ENCODE measurements at regions not wholly inside any gene's neighbourhood (a gene's known extent, or its start where the extent isn't known, plus 50 kb on each side); places are given as distances from the start of the nearest gene placed in this dataset.
"Not testable (repeated sequence)": the region's sequence is repeated elsewhere in the genome, so short reads cannot be mapped to it uniquely, and the experiment has no call there.

DNA sequence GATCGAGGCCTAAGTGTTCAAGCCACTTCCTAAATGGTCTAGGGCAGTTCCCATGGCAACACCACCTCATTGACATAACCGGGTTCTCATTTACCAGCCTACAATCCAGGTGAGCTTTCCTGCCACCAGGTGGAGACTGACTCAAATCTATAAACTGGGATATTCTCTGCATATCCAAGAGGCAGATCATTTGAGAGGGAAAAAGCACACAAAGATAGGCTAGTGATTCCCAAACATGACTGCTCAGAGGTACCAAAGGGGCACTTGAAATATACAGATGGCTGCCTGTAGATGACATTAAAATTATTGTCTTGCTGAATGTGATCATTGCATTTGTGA lies 141.3 kb upstream of the PROK2 start:
- FAIRE-seq (no peak), DNase-seq (ENCODE audit: low read depth, low spot score) (no peak)
- H3K9me3 ChIP-seq (replicated peaks; ENCODE audit: control insufficient read depth, insufficient read depth, low read length) = no peaks in the 10 kb centered on the region
- intact Hi-C loops (cut with micrococcal nuclease) = no loop called here
- no peaks in the 10 kb centered on the region for H3K9me1 ChIP-seq (replicated peaks; ENCODE audit: control insufficient read depth, extremely low read depth, insufficient read depth, low read length)
- H3K9ac ChIP-seq (replicated peaks; ENCODE audit: extremely low read depth, insufficient read depth, low read length) = no peak overlapping the region
- no peaks in the 10 kb centered on the region for H4K20me1 ChIP-seq (replicated peaks; ENCODE audit: control insufficient read depth, extremely low read depth, insufficient read depth, low read length)
- H3K4me1 ChIP-seq (ENCODE audit: control insufficient read depth, extremely low read depth, insufficient read depth, low read length) = no peaks in the 10 kb centered on the region
- H3K79me2 ChIP-seq (ENCODE audit: control insufficient read depth, insufficient read depth, low read length) = no peaks in the 10 kb centered on the region
- H3K27ac ChIP-seq (ENCODE audit: insufficient read depth, low read depth, low read length) = no peak overlapping the region
- dilution Hi-C loops (cut with MboI; ENCODE audit: extremely low pct_ligation_motif_present, low sequenced_read_pairs) = no loop called here
- H3K4me3 ChIP-seq (replicated peaks in 1 of 3; ENCODE audit: insufficient read depth in 1 of 3, low read depth in 1 of 3, low read length in 3 of 3) = no peak overlapping the region
- H2AFZ ChIP-seq (ENCODE audit: low read depth, low read length) = no peak overlapping the region
- BruUV-seq (replicated peaks) = no TSS peak
- H3K4me2 ChIP-seq (ENCODE audit: insufficient read depth, low read length) = no peak overlapping the region
- TF ChIP-seq EZH2 (IDR thresholded peaks at IDR 0.05; ENCODE audit: borderline replicate concordance, low read depth, low read length, severe bottlenecking) (no peak), POLR2A (IDR thresholded peaks at IDR 0.05; ENCODE audit: low read depth, low read length) (no peak), POLR2AphosphoS5 (IDR thresholded peaks at IDR 0.05; ENCODE audit: insufficient read depth, low read depth, low read length) (no peak), JUN (IDR thresholded peaks at IDR 0.05; ENCODE audit: borderline replicate concordance, insufficient read depth, insufficient read length, low read depth) (no peak), FOS (IDR thresholded peaks at IDR 0.05; ENCODE audit: borderline replicate concordance, insufficient read depth, low read length) (no peak), MYC (IDR thresholded peaks at IDR 0.05; ENCODE audit: low read depth, low read length) (no peak), GATA2 (IDR thresholded peaks at IDR 0.05; ENCODE audit: insufficient read depth, insufficient read length, low read depth, low read length) (no peak)
- TF ChIP-seq, protein P1, sequence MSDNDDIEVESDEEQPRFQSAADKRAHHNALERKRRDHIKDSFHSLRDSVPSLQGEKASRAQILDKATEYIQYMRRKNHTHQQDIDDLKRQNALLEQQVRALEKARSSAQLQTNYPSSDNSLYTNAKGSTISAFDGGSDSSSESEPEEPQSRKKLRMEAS (IDR thresholded peaks at IDR 0.05; ENCODE audit: insufficient read depth, insufficient read length) = no peak
- TF ChIP-seq, protein P2, sequence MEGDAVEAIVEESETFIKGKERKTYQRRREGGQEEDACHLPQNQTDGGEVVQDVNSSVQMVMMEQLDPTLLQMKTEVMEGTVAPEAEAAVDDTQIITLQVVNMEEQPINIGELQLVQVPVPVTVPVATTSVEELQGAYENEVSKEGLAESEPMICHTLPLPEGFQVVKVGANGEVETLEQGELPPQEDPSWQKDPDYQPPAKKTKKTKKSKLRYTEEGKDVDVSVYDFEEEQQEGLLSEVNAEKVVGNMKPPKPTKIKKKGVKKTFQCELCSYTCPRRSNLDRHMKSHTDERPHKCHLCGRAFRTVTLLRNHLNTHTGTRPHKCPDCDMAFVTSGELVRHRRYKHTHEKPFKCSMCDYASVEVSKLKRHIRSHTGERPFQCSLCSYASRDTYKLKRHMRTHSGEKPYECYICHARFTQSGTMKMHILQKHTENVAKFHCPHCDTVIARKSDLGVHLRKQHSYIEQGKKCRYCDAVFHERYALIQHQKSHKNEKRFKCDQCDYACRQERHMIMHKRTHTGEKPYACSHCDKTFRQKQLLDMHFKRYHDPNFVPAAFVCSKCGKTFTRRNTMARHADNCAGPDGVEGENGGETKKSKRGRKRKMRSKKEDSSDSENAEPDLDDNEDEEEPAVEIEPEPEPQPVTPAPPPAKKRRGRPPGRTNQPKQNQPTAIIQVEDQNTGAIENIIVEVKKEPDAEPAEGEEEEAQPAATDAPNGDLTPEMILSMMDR (IDR thresholded peaks at IDR 0.05; ENCODE audit: extremely low read depth in 1 of 2, insufficient read depth in 1 of 2, low read depth in 1 of 2, low read length in 2 of 2) = no peak
- ChIA-PET POLR2A (no interaction called here), CTCF (interaction anchor here (1.0 kb wide), 1 partner anchor 896 kb away, joined by 3 read pairs; no protein-coding TSS in a partner anchor)
- no peaks in the 10 kb centered on the region for H3K27me3 ChIP-seq (ENCODE audit: control insufficient read depth in 2 of 2, insufficient read depth in 2 of 2, low read length in 2 of 2)
- no peaks in the 10 kb centered on the region for H3K36me3 ChIP-seq (ENCODE audit: control insufficient read depth in 2 of 2, extremely low read depth in 1 of 2, insufficient read depth in 2 of 2, low read length in 2 of 2)

DNA sequence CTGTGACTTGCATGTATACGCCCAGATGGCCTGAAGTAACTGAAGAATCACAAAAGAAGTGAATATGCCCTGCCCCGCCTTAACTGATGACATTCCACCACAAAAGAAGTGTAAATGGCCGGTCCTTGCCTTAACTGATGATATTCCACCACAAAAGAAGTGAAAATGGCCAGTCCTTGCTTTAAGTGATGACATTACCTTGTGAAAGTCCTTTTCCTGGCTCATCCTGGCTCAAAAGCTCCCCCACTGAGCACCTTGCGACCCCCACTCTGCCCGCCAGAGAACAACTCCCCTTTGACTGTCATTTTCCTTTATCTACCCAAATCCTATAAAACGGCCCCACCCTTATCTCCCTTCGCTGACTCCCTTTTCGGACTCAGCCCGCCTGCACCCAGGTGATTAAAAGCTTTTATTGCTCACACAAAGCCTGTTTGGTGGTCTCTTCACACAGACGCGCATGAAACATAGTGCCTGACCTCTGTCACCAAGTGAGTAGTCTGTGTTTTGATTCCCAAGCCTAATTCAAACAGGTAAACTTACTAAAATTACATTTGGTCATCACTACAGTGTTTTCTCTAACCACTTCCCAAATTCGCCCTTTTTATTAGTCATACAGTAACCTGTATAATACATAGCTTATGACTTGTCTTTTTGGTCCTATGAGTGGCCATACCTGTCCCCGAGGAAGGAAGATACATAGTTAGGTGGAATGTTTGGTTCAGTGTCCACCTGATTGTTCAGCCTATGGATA lies 140.7 kb upstream of the PROK2 start:
- H4K20me1 ChIP-seq (replicated peaks; ENCODE audit: control insufficient read depth, extremely low read depth, insufficient read depth, low read length); H3K9me1 ChIP-seq (replicated peaks; ENCODE audit: control insufficient read depth, extremely low read depth, insufficient read depth, low read length); H3K4me1 ChIP-seq (ENCODE audit: control insufficient read depth, extremely low read depth, insufficient read depth, low read length); H3K4me2 ChIP-seq (ENCODE audit: insufficient read depth, low read length); H3K9ac ChIP-seq (replicated peaks; ENCODE audit: extremely low read depth, insufficient read depth, low read length); BruUV-seq (replicated peaks); dilution Hi-C loops (cut with MboI; ENCODE audit: extremely low pct_ligation_motif_present, low sequenced_read_pairs); H2AFZ ChIP-seq (ENCODE audit: low read depth, low read length); H3K9me3 ChIP-seq (replicated peaks; ENCODE audit: control insufficient read depth, insufficient read depth, low read length); FAIRE-seq; H3K36me3 ChIP-seq (ENCODE audit: control insufficient read depth in 2 of 2, extremely low read depth in 1 of 2, insufficient read depth in 2 of 2, low read length in 2 of 2); intact Hi-C loops (cut with micrococcal nuclease); H3K4me3 ChIP-seq (replicated peaks in 1 of 3; ENCODE audit: insufficient read depth in 1 of 3, low read depth in 1 of 3, low read length in 3 of 3); POLR2A ChIA-PET; H3K79me2 ChIP-seq (ENCODE audit: control insufficient read depth, insufficient read depth, low read length); DNase-seq (ENCODE audit: low read depth, low spot score); H3K27me3 ChIP-seq (ENCODE audit: control insufficient read depth in 2 of 2, insufficient read depth in 2 of 2, low read length in 2 of 2); H3K27ac ChIP-seq (ENCODE audit: insufficient read depth, low read depth, low read length): not testable (repeated sequence)
- CTCF ChIA-PET = interaction anchor here (1.0 kb wide), 1 partner anchor 897 kb away, joined by 3 read pairs; no protein-coding TSS in a partner anchor

Data from endothelial cell of umbilical vein (primary cell).